Astrocyte (in vitro differentiated cells and primary cell): ENCODE measurements at regions not wholly inside any gene's neighbourhood (a gene's known extent, or its start where the extent isn't known, plus 50 kb on each side); places are given as distances from the start of the nearest gene placed in this dataset.

Experiments
- DNase-seq: peaks from one replicate; pipeline ENCODE4 v3.0.0-alpha.2; 2010; ENCODE audit warnings: low read depth
- FAIRE-seq: peaks from 2 replicates; lab custom pipeline; 2011; peaks lifted over from hg19 to GRCh38; lab: Jason Lieb, UNC
- H2AFZ ChIP-seq: 2 replicates; pipeline ENCODE4 v1.6.0; 2012; ENCODE audit warnings: low read depth, low read length, inconsistent platforms
- H3K27ac ChIP-seq: 2 replicates; pipeline ENCODE4 v1.5.1; 2011; ENCODE audit warnings: low read depth, low read length, inconsistent platforms
- H3K27me3 ChIP-seq: 2 replicates; pipeline ENCODE4 v1.6.0; 2011; ENCODE audit warnings: low read length, inconsistent platforms; ENCODE audit not compliant: insufficient read depth
- H3K36me3 ChIP-seq: 2 replicates; pipeline ENCODE4 v1.5.1; 2011; ENCODE audit warnings: low read length, inconsistent platforms; ENCODE audit not compliant: insufficient read depth
- H3K4me1 ChIP-seq: 2 replicates; pipeline ENCODE4 v1.5.1; 2011; ENCODE audit warnings: low read length, inconsistent platforms; ENCODE audit not compliant: insufficient read depth
- H3K4me2 ChIP-seq: 2 replicates; pipeline ENCODE4 v1.6.0; 2012; ENCODE audit warnings: low read length, inconsistent platforms
- H3K4me3 ChIP-seq: 2 replicates; pipeline ENCODE4 v1.5.1; 2011; ENCODE audit warnings: low read depth, mild to moderate bottlenecking, low read length, inconsistent platforms; ENCODE audit not compliant: insufficient read depth
- H3K79me2 ChIP-seq: 2 replicates; pipeline ENCODE4 v1.6.0; 2012; ENCODE audit warnings: mild to moderate bottlenecking, low read length, inconsistent platforms; ENCODE audit not compliant: insufficient read depth
- H3K9ac ChIP-seq: 2 replicates; pipeline ENCODE4 v1.6.0; 2012; ENCODE audit warnings: mild to moderate bottlenecking, low read length, inconsistent platforms
- H3K9me3 ChIP-seq: 2 replicates; pipeline ENCODE4 v1.5.1; 2012; ENCODE audit warnings: low read depth, mild to moderate bottlenecking, low read length, inconsistent platforms; ENCODE audit not compliant: insufficient read depth
- H4K20me1 ChIP-seq: 2 replicates; pipeline ENCODE4 v1.6.0; 2012; ENCODE audit warnings: low read length, inconsistent platforms; ENCODE audit not compliant: insufficient read depth
- H3K27ac Mint-ChIP-seq: one replicate; pipeline ENCODE4 v1.8.0; 2021; ENCODE audit warnings: mild to moderate bottlenecking, mixed read lengths; ENCODE audit not compliant: unreplicated experiment
- H3K27me3 Mint-ChIP-seq: one replicate; pipeline ENCODE4 v1.8.0; 2021; ENCODE audit warnings: low read depth, mixed read lengths; ENCODE audit not compliant: unreplicated experiment
- H3K36me3 Mint-ChIP-seq: one replicate; pipeline ENCODE4 v1.8.0; 2021; ENCODE audit warnings: low read depth, mixed read lengths; ENCODE audit not compliant: unreplicated experiment
- H3K4me1 Mint-ChIP-seq: one replicate; pipeline ENCODE4 v1.8.0; 2021; ENCODE audit warnings: low read depth, mixed read lengths; ENCODE audit not compliant: unreplicated experiment
- H3K4me3 Mint-ChIP-seq: one replicate; pipeline ENCODE4 v1.8.0; 2021; ENCODE audit warnings: mild to moderate bottlenecking, moderate library complexity, mixed read lengths; ENCODE audit not compliant: unreplicated experiment
- H3K9me3 Mint-ChIP-seq: one replicate; pipeline ENCODE4 v1.8.0; 2021; ENCODE audit warnings: mild to moderate bottlenecking, mixed read lengths; ENCODE audit not compliant: unreplicated experiment
- CTCF ChIP-seq: IDR thresholded peaks from 2 replicates; pipeline ENCODE4 v1.5.1; 2011; ENCODE audit warnings: low read depth, mild to moderate bottlenecking, inconsistent platforms, low read length, moderate library complexity; ENCODE audit not compliant: insufficient read depth
- EZH2 ChIP-seq: IDR thresholded peaks from 2 replicates; pipeline ENCODE4 v1.6.1; 2012; ENCODE audit warnings: mild to moderate bottlenecking, low read length, inconsistent platforms; ENCODE audit not compliant: insufficient read depth

- Histone ChIP-seq H3K27ac (no peak overlapping the region), H3K79me2 (no peaks in the 10 kb centered on the region), H4K20me1 (no peaks in the 10 kb centered on the region), H3K9me3 (peaks cover 3% of the 10 kb centered on the region), H3K4me3 (no peak overlapping the region), H2AFZ (no peak overlapping the region), H3K36me3 (no peaks in the 10 kb centered on the region), H3K4me1 (no peaks in the 10 kb centered on the region), H3K4me2 (no peak overlapping the region), H3K27me3 (no peaks in the 10 kb centered on the region), H3K9ac (no peak overlapping the region)
- Mint-ChIP-seq H3K27me3 (no peaks in the 10 kb centered on the region), H3K4me1 (peaks cover 2% of the 10 kb centered on the region), H3K4me3 (no peak overlapping the region), H3K36me3 (no peaks in the 10 kb centered on the region), H3K27ac (no peak overlapping the region), H3K9me3 (peaks cover 3% of the 10 kb centered on the region)
- DNase-seq = no peak
- TF ChIP-seq CTCF = no peak
- TF ChIP-seq EZH2 = no peak
- no peak for FAIRE-seq
Observed at GRCh38 chr4:29805245-29805644, 914.9 kb upstream of the PCDH7 start.

- Histone ChIP-seq H3K4me1 (no peaks in the 10 kb centered on the region), H4K20me1 (no peaks in the 10 kb centered on the region), H3K4me2 (no peak overlapping the region), H3K36me3 (no peaks in the 10 kb centered on the region), H3K9ac (no peak overlapping the region), H3K9me3 (peaks cover 3% of the 10 kb centered on the region), H2AFZ (no peak overlapping the region), H3K27ac (no peak overlapping the region), H3K27me3 (no peaks in the 10 kb centered on the region), H3K4me3 (no peak overlapping the region), H3K79me2 (no peaks in the 10 kb centered on the region)
- Mint-ChIP-seq H3K27me3 (no peaks in the 10 kb centered on the region), H3K9me3 (peaks cover 5% of the 10 kb centered on the region), H3K4me3 (no peak overlapping the region), H3K27ac (no peak overlapping the region), H3K36me3 (no peaks in the 10 kb centered on the region), H3K4me1 (peaks cover 5% of the 10 kb centered on the region)
- FAIRE-seq (no peak), DNase-seq (no peak)
- TF ChIP-seq EZH2 (no peak), CTCF (no peak)
Observed at GRCh38 chr4:29805916-29806480, 914.2 kb upstream of the PCDH7 start.

GRCh38 chr4:29817961-29818360 is 902.2 kb upstream of the PCDH7 start:
- no peaks in the 10 kb centered on the region for H3K36me3 ChIP-seq
- no peaks in the 10 kb centered on the region for H3K27me3 ChIP-seq
- H2AFZ ChIP-seq = no peak overlapping the region
- H4K20me1 ChIP-seq = no peaks in the 10 kb centered on the region
- no peak for TF ChIP-seq CTCF
- TF ChIP-seq EZH2 = no peak
- no peak overlapping the region for H3K4me3 Mint-ChIP-seq
- H3K9me3 Mint-ChIP-seq = no peaks in the 10 kb centered on the region
- H3K79me2 ChIP-seq = no peaks in the 10 kb centered on the region
- DNase-seq (no peak), FAIRE-seq (no peak)
- no peak overlapping the region for H3K27ac Mint-ChIP-seq
- H3K4me1 ChIP-seq = no peaks in the 10 kb centered on the region
- H3K9ac ChIP-seq = no peak overlapping the region
- no peak overlapping the region for H3K4me3 ChIP-seq
- H3K9me3 ChIP-seq = no peaks in the 10 kb centered on the region
- H3K36me3 Mint-ChIP-seq = no peaks in the 10 kb centered on the region
- no peak overlapping the region for H3K4me2 ChIP-seq
- H3K27ac ChIP-seq = no peak overlapping the region
- H3K4me1 Mint-ChIP-seq = no peaks in the 10 kb centered on the region
- H3K27me3 Mint-ChIP-seq = no peaks in the 10 kb centered on the region
